GM12878 (cell line): ENCODE measurements at regions not wholly inside any gene's neighbourhood (a gene's known extent, or its start where the extent isn't known, plus 50 kb on each side); places are given as distances from the start of the nearest gene placed in this dataset.

Experiments used
- ATAC-seq: fragments of 200-7000 bp; cut with Tn5 transposase; 3 replicates; pipeline ENCODE4 v1.9.1; 2020; ENCODE audit warnings: mild to moderate bottlenecking, moderate library complexity
- BruUV-seq: library from RNA; stranded (reverse); fragments of 400-500 nt; replicated peaks from 2 replicates; lab custom pipeline; 2021; lab: Mats Ljungman, UMichigan
- CTCF ChIA-PET: fragments of 300-600 bp; sonication (Branson Sonifier 250); formaldehyde crosslinking; extraction: SDS; loops from one replicate; lab custom pipeline; 2021; ENCODE audit warnings: inconsistent platforms; lab: Yijun Ruan, JAX
- POLR2A ChIA-PET: fragments of 350-600 bp; formaldehyde crosslinking; extraction: SDS; loops from one replicate; lab custom pipeline; 2021; ENCODE audit warnings: inconsistent platforms; lab: Charles Lee
- RAD21 ChIA-PET: fragments of 300-600 bp; sonication (Branson Sonifier 250); formaldehyde crosslinking; loops from one replicate; lab custom pipeline; 2023; ENCODE audit warnings: antibody characterized with exemption; ENCODE audit not compliant: unreplicated experiment; lab: Charles Lee
- SMC1A ChIA-PET: fragments of 300-600 bp; sonication (Branson Sonifier 250); formaldehyde crosslinking; loops from one replicate; lab custom pipeline; 2023; ENCODE audit not compliant: unreplicated experiment, uncharacterized antibody; lab: Charles Lee
- DNase-seq: peaks from one replicate; pipeline ENCODE4 v3.0.0-alpha.2; 2011; ENCODE audit warnings: low read depth, low spot score
- FAIRE-seq: peaks from 3 replicates; lab custom pipeline; 2011; peaks lifted over from hg19 to GRCh38; lab: Jason Lieb, UNC
- H2AFZ ChIP-seq: 2 replicates; pipeline ENCODE4 v1.6.0; 2011; ENCODE audit warnings: low read depth, low read length, control low read depth; ENCODE audit not compliant: control insufficient read depth
- H3K27ac ChIP-seq: 2 replicates; pipeline ENCODE4 v1.5.1; 2011; ENCODE audit warnings: control low read depth; ENCODE audit not compliant: control insufficient read depth, insufficient read depth
- H3K27me3 ChIP-seq, 2 experiments: replicated peaks in 1 of 2; 2 replicates each; pipeline versions ENCODE4 v1.6.0 to v1.6.1; 2011; ENCODE audit warnings: low read length in 1 of 2; ENCODE audit not compliant: control insufficient read depth in 2 of 2, insufficient read depth in 2 of 2
- H3K36me3 ChIP-seq, 2 experiments: 2 replicates each; pipeline ENCODE4 v1.5.1; 2011; ENCODE audit warnings: low read length in 1 of 2; ENCODE audit not compliant: control insufficient read depth in 2 of 2, insufficient read depth in 2 of 2
- H3K4me1 ChIP-seq: 2 replicates; pipeline ENCODE4 v1.6.1; 2011; ENCODE audit warnings: mild to moderate bottlenecking, low read length, moderate library complexity, mixed read lengths; ENCODE audit not compliant: control insufficient read depth, insufficient read depth
- H3K4me2 ChIP-seq: 2 replicates; pipeline ENCODE4 v1.6.0; 2011; ENCODE audit warnings: control low read depth; ENCODE audit not compliant: control insufficient read depth, insufficient read depth
- H3K4me3 ChIP-seq: fragments of 200-600 bp; sonication (generic); 2 replicates; pipeline ENCODE4 v1.5.1; 2016
- H3K79me2 ChIP-seq: 2 replicates; pipeline ENCODE4 v1.6.0; 2011; ENCODE audit warnings: low read length; ENCODE audit not compliant: control insufficient read depth, insufficient read depth
- H3K9ac ChIP-seq: 2 replicates; pipeline ENCODE4 v1.8.0; 2011; ENCODE audit warnings: low read length, control low read depth, mixed read lengths; ENCODE audit not compliant: control insufficient read depth, insufficient read depth
- H3K9me3 ChIP-seq: replicated peaks from 3 replicates; pipeline ENCODE4 v1.5.1; 2011; ENCODE audit warnings: mild to moderate bottlenecking, low read length; ENCODE audit not compliant: control insufficient read depth, insufficient read depth
- H4K20me1 ChIP-seq: 2 replicates; pipeline ENCODE4 v1.6.0; 2011; ENCODE audit not compliant: control insufficient read depth, insufficient read depth
- PAX5 ChIP-seq: IDR thresholded peaks from 2 replicates; pipeline ENCODE4 v1.6.1; 2011; ENCODE audit warnings: low read depth, low read length, borderline replicate concordance
- RAD21 ChIP-seq: IDR thresholded peaks from 2 replicates; pipeline ENCODE4 v1.6.1; 2011; ENCODE audit warnings: mild to moderate bottlenecking, low read depth, low read length, moderate library complexity; ENCODE audit not compliant: insufficient read depth
- RUNX3 ChIP-seq: IDR thresholded peaks from 2 replicates; pipeline ENCODE4 v1.6.1; 2012; ENCODE audit warnings: low read length, inconsistent platforms
- SKIL ChIP-seq: fragments of 450-650 bp; IDR thresholded peaks from 2 replicates; pipeline ENCODE4 v1.6.1; 2017; ENCODE audit warnings: mild to moderate bottlenecking, low read depth, inconsistent platforms; ENCODE audit not compliant: poor library complexity, severe bottlenecking
- SMC3 ChIP-seq: IDR thresholded peaks from 2 replicates; pipeline ENCODE4 v1.6.1; 2011; ENCODE audit warnings: low read length, improper control_type of control experiment, borderline replicate concordance
- SRF ChIP-seq, 2 experiments: IDR thresholded peaks; 2 replicates each; pipeline ENCODE4 v1.6.1; 2011; ENCODE audit warnings: low read depth in 2 of 2, low read length in 2 of 2, mild to moderate bottlenecking in 1 of 2, moderate library complexity in 1 of 2
- STAT1 ChIP-seq: fragments of 450-650 bp; conservative IDR thresholded peaks from 2 replicates; pipeline ENCODE4 v1.6.1; 2014; ENCODE audit warnings: antibody characterized with exemption, mild to moderate bottlenecking
- TCF7 ChIP-seq: IDR thresholded peaks from 2 replicates; pipeline ENCODE4 v1.6.1; 2014; ENCODE audit warnings: antibody characterized with exemption, borderline replicate concordance
- ZNF622 ChIP-seq: fragments of 450-650 bp; IDR thresholded peaks from 2 replicates; pipeline ENCODE4 v1.6.1; 2017; ENCODE audit warnings: mild to moderate bottlenecking, inconsistent platforms
- ZZZ3 ChIP-seq: IDR thresholded peaks from 2 replicates; pipeline ENCODE4 v1.6.1; 2011; ENCODE audit warnings: low read depth; ENCODE audit not compliant: control insufficient read depth, insufficient read length
- WGBS: methylation state at CpG from one replicate; pipeline ENCODE4 v1.1.6; 2016; ENCODE audit warnings: low lambda C conversion rate; ENCODE audit not compliant: insufficient replicate concordance, insufficient coverage; ENCODE audit errors: missing lambda C conversion rate; 5-methylcytosine and 5-hydroxymethylcytosine counted together
- in situ Hi-C: fragments of 300-500 bp; cut with MboI; formaldehyde crosslinking; loops from 9 replicates; pipeline ENCODE4 v1.14.3; 2018; ENCODE audit warnings: mixed read lengths
- intact Hi-C: fragments of 100-400 bp; cut with micrococcal nuclease; formaldehyde crosslinking; loops from one replicate; pipeline ENCODE4 v1.14.2; 2022; ENCODE audit not compliant: unreplicated experiment
- TF ChIP-seq, protein P1 (sequence below), 3 experiments: IDR thresholded peaks in 2 of 3; conservative IDR thresholded peaks in 1 of 3; 2 replicates each; pipeline ENCODE4 v1.5.1; 2011; ENCODE audit warnings: low read depth in 3 of 3, low read length in 3 of 3, mild to moderate bottlenecking in 3 of 3, control low read depth in 2 of 3, moderate library complexity in 2 of 3, inconsistent platforms in 1 of 3, mixed read lengths in 1 of 3; ENCODE audit not compliant: control insufficient read depth in 2 of 3, insufficient read depth in 1 of 3; ENCODE audit errors: extremely low read depth in 1 of 3

DNA sequence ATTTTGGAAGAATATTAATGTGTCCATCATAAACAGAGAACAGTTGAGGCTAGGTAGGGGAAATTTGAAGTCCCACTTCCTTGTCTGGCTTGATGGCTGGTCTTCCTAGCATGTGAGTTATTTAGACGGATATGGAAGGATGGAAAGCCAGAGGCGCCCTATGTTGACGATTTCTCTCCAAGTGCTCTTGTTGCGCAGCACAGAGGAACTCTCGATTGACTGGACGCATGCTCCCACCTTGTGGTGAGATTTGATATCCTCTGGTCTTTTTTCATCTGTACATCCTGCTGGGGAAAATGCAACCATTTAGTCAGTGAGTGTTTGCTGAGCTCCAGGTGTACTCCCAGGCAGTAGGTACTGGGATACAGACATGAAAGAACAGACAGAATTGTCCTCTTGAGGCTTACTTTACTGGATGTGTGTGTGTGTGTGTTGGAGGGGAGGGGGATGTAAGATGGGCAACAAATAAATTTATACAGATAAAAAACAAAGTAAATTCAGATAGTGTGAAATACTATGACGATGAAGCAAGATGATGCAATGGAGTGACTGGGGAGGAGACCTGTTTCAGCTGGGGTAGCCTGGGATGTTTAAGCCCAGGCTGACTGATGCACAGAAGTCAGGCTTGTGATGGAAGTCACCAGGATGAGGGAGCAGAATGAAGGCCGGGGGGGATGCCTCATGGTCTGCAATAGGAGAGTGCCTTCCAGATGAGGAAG is 137.2 kb downstream of the TRIM43 start:
- Histone ChIP-seq H3K4me1 (no peaks in the 10 kb centered on the region), H3K27ac (no peak overlapping the region), H3K4me2 (no peak overlapping the region), H3K79me2 (no peaks in the 10 kb centered on the region), H4K20me1 (no peaks in the 10 kb centered on the region), H2AFZ (no peak overlapping the region), H3K27me3 (no peaks in the 10 kb centered on the region), H3K9ac (no peak overlapping the region), H3K9me3 (no peaks in the 10 kb centered on the region), H3K36me3 (no peaks in the 10 kb centered on the region), H3K4me3 (no peak overlapping the region)
- TF ChIP-seq TCF7 (no peak), RAD21 (peak; percentile 74), SRF (IDR thresholded peaks at IDR 0.05; ENCODE audit: low read depth in 2 of 2, low read length in 2 of 2) (no peak), ZNF622 (no peak), ZZZ3 (no peak), STAT1 (no peak), SKIL (no peak), PAX5 (no peak), RUNX3 (no peak), SMC3 (peak; percentile 56; the same call in 1 of the 2 replicates)
- TF ChIP-seq, protein P1, sequence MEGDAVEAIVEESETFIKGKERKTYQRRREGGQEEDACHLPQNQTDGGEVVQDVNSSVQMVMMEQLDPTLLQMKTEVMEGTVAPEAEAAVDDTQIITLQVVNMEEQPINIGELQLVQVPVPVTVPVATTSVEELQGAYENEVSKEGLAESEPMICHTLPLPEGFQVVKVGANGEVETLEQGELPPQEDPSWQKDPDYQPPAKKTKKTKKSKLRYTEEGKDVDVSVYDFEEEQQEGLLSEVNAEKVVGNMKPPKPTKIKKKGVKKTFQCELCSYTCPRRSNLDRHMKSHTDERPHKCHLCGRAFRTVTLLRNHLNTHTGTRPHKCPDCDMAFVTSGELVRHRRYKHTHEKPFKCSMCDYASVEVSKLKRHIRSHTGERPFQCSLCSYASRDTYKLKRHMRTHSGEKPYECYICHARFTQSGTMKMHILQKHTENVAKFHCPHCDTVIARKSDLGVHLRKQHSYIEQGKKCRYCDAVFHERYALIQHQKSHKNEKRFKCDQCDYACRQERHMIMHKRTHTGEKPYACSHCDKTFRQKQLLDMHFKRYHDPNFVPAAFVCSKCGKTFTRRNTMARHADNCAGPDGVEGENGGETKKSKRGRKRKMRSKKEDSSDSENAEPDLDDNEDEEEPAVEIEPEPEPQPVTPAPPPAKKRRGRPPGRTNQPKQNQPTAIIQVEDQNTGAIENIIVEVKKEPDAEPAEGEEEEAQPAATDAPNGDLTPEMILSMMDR (IDR thresholded peaks at IDR 0.05 in 2 of 3, conservative IDR thresholded peaks at IDR 0.05 in 1 of 3; ENCODE audit: control insufficient read depth in 2 of 3, extremely low read depth in 1 of 3, insufficient read depth in 1 of 3, low read depth in 3 of 3, low read length in 3 of 3) = peak; percentile 43 to 51 (median 50); a peak in 5 of 6 replicates
- RAD21 ChIA-PET = no interaction called here
- intact Hi-C loops (loop anchor here (5.0 kb wide), 1 partner anchor 317 kb away; no protein-coding TSS in a partner anchor), in situ Hi-C loops (no loop called here)
- DNase-seq (peak; percentile 17), FAIRE-seq (peak; percentile 71), ATAC-seq (peak; percentile 86)
- CTCF ChIA-PET = no interaction called here
- POLR2A ChIA-PET = no interaction called here
- SMC1A ChIA-PET = no interaction called here
- no TSS peak for BruUV-seq
- 18% methylated on average over 8 of the region's 8 CpGs for WGBS
